Activated CD8-positive, alpha-beta T cell treated with anti-CD3 and anti-CD28 coated beads for 36 hours (primary cell): ENCODE measurements at regions not wholly inside any gene's neighbourhood (a gene's known extent, or its start where the extent isn't known, plus 50 kb on each side); places are given as distances from the start of the nearest gene placed in this dataset.

Source experiments
- ATAC-seq: fragments of 200-7000 bp; cut with Tn5 transposase; one replicate; pipeline ENCODE4 v1.10.0; 2021; ENCODE audit warnings: mild to moderate bottlenecking, moderate library complexity
- CTCF ChIA-PET: fragments of 350-600 bp; sonication (Branson Sonifier 250); formaldehyde crosslinking; loops from one replicate; lab custom pipeline; 2021; ENCODE audit warnings: antibody characterized with exemption; lab: Charles Lee
- POLR2A ChIA-PET: fragments of 350-600 bp; sonication (Branson Sonifier 250); formaldehyde crosslinking; loops from one replicate; lab custom pipeline; 2021; ENCODE audit warnings: antibody characterized with exemption; lab: Charles Lee
- DNase-seq: peaks from one replicate; pipeline ENCODE4 v3.0.0-alpha.2; 2020
- H3K27ac Mint-ChIP-seq: one replicate; pipeline ENCODE4 v1.8.0; 2021; ENCODE audit warnings: mild to moderate bottlenecking, mixed read lengths
- H3K27me3 Mint-ChIP-seq: one replicate; pipeline ENCODE4 v1.8.0; 2021; ENCODE audit warnings: mixed read lengths
- H3K36me3 Mint-ChIP-seq: one replicate; pipeline ENCODE4 v1.8.0; 2021; ENCODE audit warnings: low read depth, mixed read lengths
- H3K4me1 Mint-ChIP-seq: one replicate; pipeline ENCODE4 v1.8.0; 2021; ENCODE audit warnings: low read depth, mixed read lengths
- H3K4me3 Mint-ChIP-seq: one replicate; pipeline ENCODE4 v1.8.0; 2021; ENCODE audit warnings: mild to moderate bottlenecking, moderate library complexity, mixed read lengths
- H3K9me3 Mint-ChIP-seq: one replicate; pipeline ENCODE4 v1.8.0; 2021; ENCODE audit warnings: mixed read lengths
- intact Hi-C: fragments of 100-400 bp; cut with micrococcal nuclease; formaldehyde crosslinking; loops from one replicate; pipeline ENCODE4 v1.10.0; 2022
- TF ChIP-seq, protein P1 (sequence below): fragments of 200-600 bp; IDR thresholded peaks from one replicate; pipeline ENCODE4 v1.8.0; 2022; ENCODE audit warnings: antibody characterized with exemption, mild to moderate bottlenecking

DNA sequence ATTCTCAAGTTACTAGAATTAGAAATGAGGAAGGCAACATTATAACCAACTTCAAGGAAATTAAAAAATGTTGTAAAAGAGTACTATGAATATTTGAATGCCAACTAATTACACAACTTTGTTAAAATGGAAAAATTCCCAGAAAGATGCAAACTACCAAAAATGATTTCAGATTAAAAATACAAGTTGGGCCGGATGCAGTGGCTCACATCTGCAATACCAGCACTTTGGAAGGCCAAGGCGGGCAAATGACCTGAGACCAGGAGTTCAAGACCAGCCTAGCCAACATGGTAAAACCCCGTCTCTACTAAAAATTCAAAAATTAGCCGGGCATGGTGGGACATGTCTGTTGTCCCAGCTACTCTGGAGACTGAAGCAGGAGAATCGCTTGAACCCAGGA, 874.2 kb upstream of the GJE1 start:
- H3K27ac Mint-ChIP-seq, result no peak overlapping the region
- no peaks in the 10 kb centered on the region for H3K36me3 Mint-ChIP-seq
- H3K27me3 Mint-ChIP-seq, result no peaks in the 10 kb centered on the region
- no peaks in the 10 kb centered on the region for H3K4me1 Mint-ChIP-seq
- H3K9me3 Mint-ChIP-seq, result no peaks in the 10 kb centered on the region
- CTCF ChIA-PET, result no interaction called here
- TF ChIP-seq, protein P1, sequence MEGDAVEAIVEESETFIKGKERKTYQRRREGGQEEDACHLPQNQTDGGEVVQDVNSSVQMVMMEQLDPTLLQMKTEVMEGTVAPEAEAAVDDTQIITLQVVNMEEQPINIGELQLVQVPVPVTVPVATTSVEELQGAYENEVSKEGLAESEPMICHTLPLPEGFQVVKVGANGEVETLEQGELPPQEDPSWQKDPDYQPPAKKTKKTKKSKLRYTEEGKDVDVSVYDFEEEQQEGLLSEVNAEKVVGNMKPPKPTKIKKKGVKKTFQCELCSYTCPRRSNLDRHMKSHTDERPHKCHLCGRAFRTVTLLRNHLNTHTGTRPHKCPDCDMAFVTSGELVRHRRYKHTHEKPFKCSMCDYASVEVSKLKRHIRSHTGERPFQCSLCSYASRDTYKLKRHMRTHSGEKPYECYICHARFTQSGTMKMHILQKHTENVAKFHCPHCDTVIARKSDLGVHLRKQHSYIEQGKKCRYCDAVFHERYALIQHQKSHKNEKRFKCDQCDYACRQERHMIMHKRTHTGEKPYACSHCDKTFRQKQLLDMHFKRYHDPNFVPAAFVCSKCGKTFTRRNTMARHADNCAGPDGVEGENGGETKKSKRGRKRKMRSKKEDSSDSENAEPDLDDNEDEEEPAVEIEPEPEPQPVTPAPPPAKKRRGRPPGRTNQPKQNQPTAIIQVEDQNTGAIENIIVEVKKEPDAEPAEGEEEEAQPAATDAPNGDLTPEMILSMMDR, result no peak
- POLR2A ChIA-PET, result no interaction called here
- no peak for DNase-seq
- no peak for ATAC-seq
- intact Hi-C loops, result no loop called here
- no peak overlapping the region for H3K4me3 Mint-ChIP-seq

DNA sequence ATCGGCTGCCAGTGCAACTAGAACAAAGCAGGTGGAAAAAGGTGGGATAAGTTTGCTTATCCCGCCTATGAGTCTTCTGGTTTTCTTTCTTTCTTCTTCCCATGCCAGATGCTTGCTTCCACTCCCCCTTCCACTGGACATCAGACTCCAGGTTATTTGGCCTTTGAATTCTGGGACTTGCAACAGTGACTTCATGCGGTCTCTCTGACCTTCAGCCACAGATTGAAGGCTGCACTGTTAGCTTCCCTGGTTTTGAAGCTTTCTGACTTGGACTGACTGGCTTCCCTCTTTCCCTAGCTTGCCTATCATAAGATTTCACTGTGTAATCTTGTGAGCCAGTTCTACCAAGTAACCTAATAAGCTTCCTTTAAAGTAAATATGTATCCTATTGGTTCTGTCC, 878.4 kb upstream of the GJE1 start:
- intact Hi-C loops, result no loop called here
- H3K9me3 Mint-ChIP-seq, result no peaks in the 10 kb centered on the region
- DNase-seq (no peak), ATAC-seq (no peak)
- CTCF ChIA-PET, result no interaction called here
- POLR2A ChIA-PET, result no interaction called here
- H3K27me3 Mint-ChIP-seq, result no peaks in the 10 kb centered on the region
- no peaks in the 10 kb centered on the region for H3K4me1 Mint-ChIP-seq
- TF ChIP-seq, protein P1, result no peak
- H3K36me3 Mint-ChIP-seq, result no peaks in the 10 kb centered on the region
- H3K27ac Mint-ChIP-seq, result no peak overlapping the region
- no peak overlapping the region for H3K4me3 Mint-ChIP-seq

DNA sequence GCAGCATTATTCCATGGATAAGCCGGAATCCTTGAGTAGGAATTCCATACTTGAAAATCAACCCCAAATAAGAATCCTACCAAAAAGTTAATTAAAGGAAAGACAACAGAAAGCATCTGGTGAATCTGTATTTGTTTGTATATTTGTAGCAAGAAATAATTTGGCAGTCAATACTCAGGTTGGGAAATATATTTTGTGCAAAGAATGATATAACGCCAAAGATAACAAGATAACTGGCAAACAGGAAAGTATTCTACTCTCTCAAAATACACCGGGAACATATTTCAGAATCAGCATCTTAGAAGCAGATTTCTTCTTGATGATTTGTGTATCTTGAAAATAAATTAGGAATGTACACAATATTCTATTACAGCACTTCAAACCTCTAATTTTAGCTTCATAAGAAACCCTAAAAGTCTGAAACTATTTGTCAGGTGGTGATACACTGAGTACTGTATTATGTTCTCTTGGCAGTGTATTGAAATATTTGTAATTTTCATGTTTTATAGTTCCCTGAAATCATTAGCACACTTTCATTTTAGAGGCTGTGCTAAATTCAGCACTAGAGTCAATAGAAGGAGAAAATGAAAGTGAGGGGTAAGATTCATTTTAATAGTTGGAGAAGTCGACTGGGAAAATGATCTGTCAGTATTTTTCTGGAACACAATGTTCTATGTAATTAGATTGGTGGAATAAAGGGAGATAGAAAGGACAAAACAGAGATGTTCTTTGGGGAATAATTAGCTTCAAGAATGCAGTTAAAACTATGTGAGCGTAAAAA, 879.7 kb upstream of the GJE1 start:
- no peaks in the 10 kb centered on the region for H3K4me1 Mint-ChIP-seq
- no peak for DNase-seq
- ChIA-PET POLR2A (no interaction called here), CTCF (no interaction called here)
- intact Hi-C loops, result no loop called here
- ATAC-seq, result no peak
- TF ChIP-seq, protein P1, result no peak
- no peaks in the 10 kb centered on the region for H3K9me3 Mint-ChIP-seq
- no peaks in the 10 kb centered on the region for H3K36me3 Mint-ChIP-seq
- H3K27ac Mint-ChIP-seq, result no peak overlapping the region
- no peak overlapping the region for H3K4me3 Mint-ChIP-seq
- no peaks in the 10 kb centered on the region for H3K27me3 Mint-ChIP-seq

DNA sequence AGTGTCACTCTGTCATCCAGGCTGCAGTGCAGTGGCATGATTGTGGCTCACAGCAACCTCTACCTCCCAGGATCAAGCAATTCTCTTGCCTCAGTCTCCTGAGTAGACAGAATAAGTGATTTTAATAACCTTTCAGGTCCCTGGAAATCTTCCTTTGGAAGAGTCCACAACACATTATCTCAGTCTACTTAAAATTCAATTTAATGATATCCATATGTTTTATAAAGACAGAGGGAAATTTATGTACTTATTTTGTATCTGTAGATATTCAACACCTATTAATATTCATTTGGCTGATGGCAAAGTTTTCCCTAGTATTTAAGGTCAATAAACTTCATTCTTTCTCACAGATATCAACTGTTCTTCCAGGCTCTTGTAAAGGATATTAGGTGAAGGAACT, 881.4 kb upstream of the GJE1 start:
- Mint-ChIP-seq H3K27ac (no peak overlapping the region), H3K27me3 (no peaks in the 10 kb centered on the region), H3K4me1 (no peaks in the 10 kb centered on the region), H3K4me3 (no peak overlapping the region), H3K36me3 (no peaks in the 10 kb centered on the region), H3K9me3 (no peaks in the 10 kb centered on the region)
- POLR2A ChIA-PET, result no interaction called here
- no peak for DNase-seq
- ATAC-seq, result no peak
- intact Hi-C loops, result no loop called here
- TF ChIP-seq, protein P1, result no peak
- CTCF ChIA-PET, result no interaction called here

DNA sequence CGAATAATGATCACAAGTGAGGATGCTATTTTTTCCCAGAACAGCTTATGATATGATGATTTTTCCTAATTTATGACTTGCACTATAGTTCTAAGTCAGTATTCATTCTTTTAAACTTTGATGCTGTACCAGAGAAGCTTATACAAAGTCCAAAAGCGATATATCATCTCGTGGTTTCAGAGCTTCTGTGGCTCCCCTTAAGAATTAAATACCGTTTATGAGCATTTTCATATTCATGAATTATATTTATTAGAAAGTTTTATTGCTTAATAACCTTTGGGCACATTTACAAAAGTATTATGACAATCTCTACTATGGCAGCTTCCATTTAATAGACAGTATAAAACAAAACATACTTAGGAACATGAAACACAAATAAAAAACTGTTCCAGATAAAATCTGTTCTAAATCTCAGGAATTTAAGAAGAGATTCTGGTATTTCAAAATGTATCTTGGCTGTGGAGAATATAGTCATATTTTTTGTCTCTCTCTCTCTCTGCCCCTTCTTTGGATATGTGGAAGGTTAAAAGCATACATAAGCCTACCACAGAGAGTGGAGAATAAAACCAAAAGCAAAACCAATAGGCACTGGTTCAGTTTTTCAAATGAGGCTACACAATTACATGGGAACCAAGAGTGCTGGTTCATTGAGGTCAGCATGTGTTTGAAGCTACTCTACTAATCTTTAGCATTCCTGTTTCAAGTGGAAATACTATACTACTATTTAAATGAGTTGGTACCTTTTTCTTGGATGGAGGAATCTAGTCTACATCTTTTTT, 884.5 kb upstream of the GJE1 start:
- intact Hi-C loops, result no loop called here
- Mint-ChIP-seq H3K27ac (no peak overlapping the region), H3K27me3 (no peaks in the 10 kb centered on the region), H3K36me3 (no peaks in the 10 kb centered on the region), H3K9me3 (no peaks in the 10 kb centered on the region), H3K4me3 (no peak overlapping the region), H3K4me1 (no peaks in the 10 kb centered on the region)
- ChIA-PET CTCF (no interaction called here), POLR2A (interaction anchor here (0.6 kb wide), 1 partner anchor 36 kb away, joined by 3 read pairs; no protein-coding TSS in a partner anchor)
- no peak for DNase-seq
- no peak for ATAC-seq
- TF ChIP-seq, protein P1, result no peak
